K562 (cell line): ENCODE measurements at regions not wholly inside any gene's neighbourhood (a gene's known extent, or its start where the extent isn't known, plus 50 kb on each side); places are given as distances from the start of the nearest gene placed in this dataset.

Experiments used
- ATAC-seq: fragments of 200-7000 bp; cut with Tn5 transposase; 3 replicates; pipeline ENCODE4 v1.9.1; 2020; ENCODE audit warnings: moderate library complexity
- BruUV-seq: library from RNA; stranded (reverse); fragments of 400-500 nt; replicated peaks from 2 replicates; lab custom pipeline; 2021; lab: Mats Ljungman, UMichigan
- CTCF ChIA-PET: fragments of 300-600 bp; formaldehyde crosslinking; extraction: SDS; loops from one replicate; lab custom pipeline; 2021; ENCODE audit warnings: low intra/inter-chr PET ratio; lab: Yijun Ruan, JAX
- POLR2A ChIA-PET: fragments of 300-600, 350-650 bp; sonication (Branson Sonifier 250); formaldehyde crosslinking; extraction: SDS; loops from one replicate; lab custom pipeline; 2021; ENCODE audit warnings: antibody characterized with exemption, inconsistent platforms; lab: Yijun Ruan, JAX
- DNase-seq, 4 experiments: peaks; one replicate each; pipeline versions ENCODE4 v3.0.0 to v3.0.0-alpha.2; 2011 to 2018; ENCODE audit warnings: low spot score in 3 of 4, mixed read lengths in 3 of 4; ENCODE audit errors: extremely low read depth in 1 of 4
- FAIRE-seq: peaks from 2 replicates; lab custom pipeline; 2011; peaks lifted over from hg19 to GRCh38; lab: Jason Lieb, UNC
- H2AFZ ChIP-seq: 2 replicates; pipeline ENCODE4 v1.6.0; 2011; ENCODE audit warnings: low read depth, low read length, control low read depth, inconsistent platforms
- H3K27ac ChIP-seq: fragments of 200-600 bp; 3 replicates; pipeline ENCODE4 v1.8.0; 2011; ENCODE audit warnings: low read depth, mild to moderate bottlenecking, control low read depth, inconsistent platforms, low read length, moderate library complexity, mixed read lengths; ENCODE audit errors: extremely low read depth
- H3K27me3 ChIP-seq, 2 experiments: fragments of 300-600 bp in 1 of 2; 2 replicates in 1 of 2; 3 replicates in 1 of 2; pipeline versions ENCODE4 v1.6.0 to v1.8.0; 2011; ENCODE audit warnings: inconsistent platforms in 2 of 2, low read length in 2 of 2, mild to moderate bottlenecking in 1 of 2, mixed read lengths in 1 of 2, moderate library complexity in 1 of 2; ENCODE audit not compliant: control insufficient read depth in 2 of 2, insufficient read depth in 2 of 2
- H3K36me3 ChIP-seq: fragments of 300-600 bp; 3 replicates; pipeline ENCODE4 v1.8.0; 2011; ENCODE audit warnings: mild to moderate bottlenecking, low read length, inconsistent platforms; ENCODE audit not compliant: control insufficient read depth, insufficient read depth
- H3K4me1 ChIP-seq, 2 experiments: fragments of 200-600 bp in 1 of 2; replicated peaks in 1 of 2; 2 replicates in 1 of 2; 3 replicates in 1 of 2; pipeline versions ENCODE4 v1.5.1 to v1.8.0; 2011; ENCODE audit warnings: inconsistent platforms in 2 of 2, low read length in 2 of 2, mild to moderate bottlenecking in 1 of 2, mixed read lengths in 1 of 2, moderate library complexity in 1 of 2; ENCODE audit not compliant: control insufficient read depth in 2 of 2, insufficient read depth in 2 of 2
- H3K4me2 ChIP-seq: 2 replicates; pipeline ENCODE4 v1.6.1; 2011; ENCODE audit warnings: low read length, control low read depth, inconsistent platforms, mixed read lengths; ENCODE audit not compliant: insufficient read depth
- H3K4me3 ChIP-seq: fragments of 200-600 bp; sonication (generic), shearing (Covaris generic); 2 replicates; pipeline ENCODE4 v1.5.1; 2016; ENCODE audit warnings: control low read depth, inconsistent platforms
- H3K79me2 ChIP-seq: fragments of 200-600 bp; 3 replicates; pipeline ENCODE4 v1.8.0; 2011; ENCODE audit warnings: low read length, inconsistent platforms; ENCODE audit not compliant: control insufficient read depth, insufficient read depth
- H3K9ac ChIP-seq, 2 experiments: 2 replicates each; pipeline versions ENCODE4 v1.6.0 to v1.6.1; 2011; ENCODE audit warnings: low read depth in 2 of 2, low read length in 2 of 2, control low read depth in 1 of 2, inconsistent platforms in 1 of 2, mild to moderate bottlenecking in 1 of 2, mixed read lengths in 1 of 2; ENCODE audit not compliant: insufficient read depth in 1 of 2
- H3K9me1 ChIP-seq: one replicate; pipeline ENCODE4 v1.6.0; 2011; ENCODE audit warnings: inconsistent platforms, mild to moderate bottlenecking, low read length, moderate library complexity; ENCODE audit not compliant: control insufficient read depth, insufficient read depth
- H3K9me3 ChIP-seq: replicated peaks from 2 replicates; pipeline ENCODE4 v1.5.1; 2011; ENCODE audit warnings: low read depth, low read length, inconsistent platforms; ENCODE audit not compliant: control insufficient read depth, insufficient read depth
- H4K20me1 ChIP-seq: replicated peaks from 2 replicates; pipeline ENCODE4 v1.6.1; 2011; ENCODE audit warnings: low read length, inconsistent platforms, mixed read lengths; ENCODE audit not compliant: control insufficient read depth, insufficient read depth
- DIDO1 ChIP-seq: fragments of 450-650 bp; IDR thresholded peaks from 2 replicates; pipeline ENCODE4 v1.6.1; 2016; ENCODE audit warnings: low read depth, missing biosample characterization, missing genetic modification characterization
- FOXP1 ChIP-seq: sonication (generic); formaldehyde crosslinking; IDR thresholded peaks from 2 replicates; pipeline ENCODE4 v1.8.0; 2022; ENCODE audit warnings: mild to moderate bottlenecking, missing genetic modification reagents
- GTF2A2 ChIP-seq: IDR thresholded peaks from 2 replicates; pipeline ENCODE4 v1.6.1; 2016; ENCODE audit warnings: mild to moderate bottlenecking, missing genetic modification characterization, missing compliant biosample characterization
- GTF2E2 ChIP-seq: fragments of 200-800 bp; sonication (Bioruptor generic); IDR thresholded peaks from 2 replicates; pipeline ENCODE4 v1.6.1; 2016; ENCODE audit warnings: missing genetic modification characterization, missing compliant biosample characterization
- HDAC6 ChIP-seq: IDR thresholded peaks from 2 replicates; pipeline ENCODE4 v1.6.1; 2012; ENCODE audit warnings: low read depth, mild to moderate bottlenecking, control low read depth, inconsistent platforms, low read length, moderate library complexity
- XRCC4 ChIP-seq: IDR thresholded peaks from one replicate; pipeline ENCODE4 v1.6.1; 2011; ENCODE audit not compliant: insufficient read depth, insufficient read length; ENCODE audit errors: extremely low read depth
- ZNF12 ChIP-seq: sonication (generic); formaldehyde crosslinking; IDR thresholded peaks from 2 replicates; pipeline ENCODE4 v1.4.0; 2020; ENCODE audit warnings: mild to moderate bottlenecking, missing genetic modification reagents
- WGBS: fragments of 100-300 bp; shearing (Covaris generic); methylation state at CpG from one replicate; pipeline ENCODE4 v1.1.6; 2016; ENCODE audit warnings: low coverage, mixed read lengths; ENCODE audit not compliant: insufficient coverage; ENCODE audit errors: missing lambda C conversion rate; 5-methylcytosine and 5-hydroxymethylcytosine counted together
- in situ Hi-C: fragments of 300-500 bp; cut with MboI; formaldehyde crosslinking; loops from 4 replicates; pipeline ENCODE4 v1.15.0; 2018; ENCODE audit warnings: inconsistent platforms, mixed read lengths
- intact Hi-C: fragments of 100-400 bp; cut with micrococcal nuclease; formaldehyde crosslinking; loops from 2 replicates; pipeline ENCODE4 v1.14.2; 2022
- TF ChIP-seq, protein P1 (sequence below): fragments of 250-450 bp; sonication (Bioruptor Pico); IDR thresholded peaks from 2 replicates; pipeline ENCODE4 v1.4.0; 2020; ENCODE audit warnings: mild to moderate bottlenecking, moderate library complexity
- TF ChIP-seq, protein P2 (sequence below), 2 experiments: fragments of 450-650 bp; IDR thresholded peaks; 2 replicates each; pipeline ENCODE4 v1.6.1; 2016
- TF ChIP-seq, protein P3 (sequence below), 2 experiments: fragments of 450-650 bp; formaldehyde crosslinking in 1 of 2; IDR thresholded peaks; 2 replicates each; pipeline versions ENCODE4 v1.4.0 to v1.6.1; 2014 to 2020; ENCODE audit warnings: mild to moderate bottlenecking in 2 of 2, borderline replicate concordance in 1 of 2, low read depth in 1 of 2

DNA sequence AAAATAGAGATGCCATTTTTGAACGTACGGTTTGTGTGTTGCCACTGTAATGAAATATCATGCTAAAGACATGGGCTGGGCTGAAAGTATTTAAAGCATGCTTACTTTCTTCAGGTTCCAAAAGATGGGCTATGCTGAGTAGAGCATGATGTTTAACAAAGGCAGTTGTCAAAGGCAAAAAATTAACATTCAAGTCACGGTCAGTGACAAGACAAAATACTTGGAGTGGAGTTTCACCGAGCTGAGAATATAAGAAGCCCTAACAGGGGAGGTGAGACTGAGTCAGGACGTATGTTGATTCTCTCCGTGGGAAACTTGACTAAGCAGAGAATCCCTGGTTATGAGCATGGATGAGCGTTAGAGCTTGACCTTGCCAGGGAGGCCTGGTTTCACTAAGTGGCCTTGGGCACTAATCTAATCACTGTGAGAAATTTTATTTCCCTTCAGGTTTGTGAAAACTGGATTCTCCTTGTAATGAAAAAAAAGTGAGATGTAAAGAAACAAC is 218.2 kb upstream of the ADAMTS9 start (continued):
- no peak for TF ChIP-seq DIDO1 (tag)

DNA sequence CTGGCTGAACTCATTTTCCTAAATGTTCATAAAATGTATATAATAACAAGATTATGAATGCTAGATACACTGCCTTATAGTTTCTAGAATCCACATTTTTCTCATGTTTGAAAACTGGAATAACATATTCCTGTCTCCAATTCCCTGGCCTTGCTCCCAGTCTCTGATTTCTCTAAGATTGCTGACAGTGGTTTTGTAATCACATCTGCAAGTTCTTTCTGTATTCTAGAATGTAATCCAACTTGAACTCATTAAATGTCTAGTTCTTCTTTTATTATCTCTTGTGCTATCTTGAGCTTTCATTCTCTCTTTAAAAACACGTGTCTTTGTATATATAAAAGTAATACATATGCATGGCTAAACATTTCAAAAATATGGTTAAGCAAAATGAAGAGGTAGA is 215.2 kb upstream of the ADAMTS9 start:
- H4K20me1 ChIP-seq = no peaks in the 10 kb centered on the region
- DNase-seq = no peak
- no peaks in the 10 kb centered on the region for H3K9me3 ChIP-seq
- no peaks in the 10 kb centered on the region for H3K79me2 ChIP-seq
- H3K4me2 ChIP-seq = no peak overlapping the region
- H3K9ac ChIP-seq = no peak overlapping the region
- no peaks in the 10 kb centered on the region for H3K36me3 ChIP-seq
- no peaks in the 10 kb centered on the region for H3K9me1 ChIP-seq
- no peak overlapping the region for H3K27ac ChIP-seq
- in situ Hi-C loops (no loop called here), intact Hi-C loops (no loop called here)
- no peak for ATAC-seq
- ChIA-PET POLR2A (interaction anchor here (1.4 kb wide), 1 partner anchor 25 kb away, joined by 3 read pairs; no protein-coding TSS in a partner anchor), CTCF (no interaction called here)
- 0% methylated on average over 1 of the region's 1 CpG for WGBS
- no peaks in the 10 kb centered on the region for H3K27me3 ChIP-seq
- no peak for FAIRE-seq
- BruUV-seq = no TSS peak
- H3K4me1 ChIP-seq = no peaks in the 10 kb centered on the region; a peak in 1 of 5 replicates
- H3K4me3 ChIP-seq = no peak overlapping the region
- no peak overlapping the region for H2AFZ ChIP-seq
- no peak for TF ChIP-seq XRCC4
- no peak for TF ChIP-seq ZNF12 (CRISPR knock-in tag)
- TF ChIP-seq GTF2E2 (tag) = no peak
- no peak for TF ChIP-seq GTF2A2 (tag)
- TF ChIP-seq FOXP1 = no peak
- no peak for TF ChIP-seq HDAC6
- TF ChIP-seq, protein P1, sequence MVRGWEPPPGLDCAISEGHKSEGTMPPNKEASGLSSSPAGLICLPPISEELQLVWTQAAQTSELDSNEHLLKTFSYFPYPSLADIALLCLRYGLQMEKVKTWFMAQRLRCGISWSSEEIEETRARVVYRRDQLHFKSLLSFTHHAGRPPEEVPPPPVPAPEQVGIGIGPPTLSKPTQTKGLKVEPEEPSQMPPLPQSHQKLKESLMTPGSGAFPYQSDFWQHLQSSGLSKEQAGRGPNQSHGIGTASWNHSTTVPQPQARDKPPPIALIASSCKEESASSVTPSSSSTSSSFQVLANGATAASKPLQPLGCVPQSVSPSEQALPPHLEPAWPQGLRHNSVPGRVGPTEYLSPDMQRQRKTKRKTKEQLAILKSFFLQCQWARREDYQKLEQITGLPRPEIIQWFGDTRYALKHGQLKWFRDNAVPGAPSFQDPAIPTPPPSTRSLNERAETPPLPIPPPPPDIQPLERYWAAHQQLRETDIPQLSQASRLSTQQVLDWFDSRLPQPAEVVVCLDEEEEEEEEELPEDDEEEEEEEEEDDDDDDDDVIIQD (CRISPR knock-in tag) = no peak
- TF ChIP-seq, protein P2, sequence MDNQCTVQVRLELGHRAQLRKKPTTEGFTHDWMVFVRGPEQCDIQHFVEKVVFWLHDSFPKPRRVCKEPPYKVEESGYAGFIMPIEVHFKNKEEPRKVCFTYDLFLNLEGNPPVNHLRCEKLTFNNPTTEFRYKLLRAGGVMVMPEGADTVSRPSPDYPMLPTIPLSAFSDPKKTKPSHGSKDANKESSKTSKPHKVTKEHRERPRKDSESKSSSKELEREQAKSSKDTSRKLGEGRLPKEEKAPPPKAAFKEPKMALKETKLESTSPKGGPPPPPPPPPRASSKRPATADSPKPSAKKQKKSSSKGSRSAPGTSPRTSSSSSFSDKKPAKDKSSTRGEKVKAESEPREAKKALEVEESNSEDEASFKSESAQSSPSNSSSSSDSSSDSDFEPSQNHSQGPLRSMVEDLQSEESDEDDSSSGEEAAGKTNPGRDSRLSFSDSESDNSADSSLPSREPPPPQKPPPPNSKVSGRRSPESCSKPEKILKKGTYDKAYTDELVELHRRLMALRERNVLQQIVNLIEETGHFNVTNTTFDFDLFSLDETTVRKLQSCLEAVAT (IDR thresholded peaks at IDR 0.05) = no peak
- TF ChIP-seq, protein P3, sequence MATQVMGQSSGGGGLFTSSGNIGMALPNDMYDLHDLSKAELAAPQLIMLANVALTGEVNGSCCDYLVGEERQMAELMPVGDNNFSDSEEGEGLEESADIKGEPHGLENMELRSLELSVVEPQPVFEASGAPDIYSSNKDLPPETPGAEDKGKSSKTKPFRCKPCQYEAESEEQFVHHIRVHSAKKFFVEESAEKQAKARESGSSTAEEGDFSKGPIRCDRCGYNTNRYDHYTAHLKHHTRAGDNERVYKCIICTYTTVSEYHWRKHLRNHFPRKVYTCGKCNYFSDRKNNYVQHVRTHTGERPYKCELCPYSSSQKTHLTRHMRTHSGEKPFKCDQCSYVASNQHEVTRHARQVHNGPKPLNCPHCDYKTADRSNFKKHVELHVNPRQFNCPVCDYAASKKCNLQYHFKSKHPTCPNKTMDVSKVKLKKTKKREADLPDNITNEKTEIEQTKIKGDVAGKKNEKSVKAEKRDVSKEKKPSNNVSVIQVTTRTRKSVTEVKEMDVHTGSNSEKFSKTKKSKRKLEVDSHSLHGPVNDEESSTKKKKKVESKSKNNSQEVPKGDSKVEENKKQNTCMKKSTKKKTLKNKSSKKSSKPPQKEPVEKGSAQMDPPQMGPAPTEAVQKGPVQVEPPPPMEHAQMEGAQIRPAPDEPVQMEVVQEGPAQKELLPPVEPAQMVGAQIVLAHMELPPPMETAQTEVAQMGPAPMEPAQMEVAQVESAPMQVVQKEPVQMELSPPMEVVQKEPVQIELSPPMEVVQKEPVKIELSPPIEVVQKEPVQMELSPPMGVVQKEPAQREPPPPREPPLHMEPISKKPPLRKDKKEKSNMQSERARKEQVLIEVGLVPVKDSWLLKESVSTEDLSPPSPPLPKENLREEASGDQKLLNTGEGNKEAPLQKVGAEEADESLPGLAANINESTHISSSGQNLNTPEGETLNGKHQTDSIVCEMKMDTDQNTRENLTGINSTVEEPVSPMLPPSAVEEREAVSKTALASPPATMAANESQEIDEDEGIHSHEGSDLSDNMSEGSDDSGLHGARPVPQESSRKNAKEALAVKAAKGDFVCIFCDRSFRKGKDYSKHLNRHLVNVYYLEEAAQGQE (IDR thresholded peaks at IDR 0.05; ENCODE audit: borderline replicate concordance) = no peak
- TF ChIP-seq, protein P3 (CRISPR knock-in tag; IDR thresholded peaks at IDR 0.05; ENCODE audit: low read depth) = no peak
